ENCODE measurements at regions not wholly inside any gene's neighbourhood (a gene's known extent, or its start where the extent isn't known, plus 50 kb on each side); places are given as distances from the start of the nearest gene placed in this dataset.

DNA sequence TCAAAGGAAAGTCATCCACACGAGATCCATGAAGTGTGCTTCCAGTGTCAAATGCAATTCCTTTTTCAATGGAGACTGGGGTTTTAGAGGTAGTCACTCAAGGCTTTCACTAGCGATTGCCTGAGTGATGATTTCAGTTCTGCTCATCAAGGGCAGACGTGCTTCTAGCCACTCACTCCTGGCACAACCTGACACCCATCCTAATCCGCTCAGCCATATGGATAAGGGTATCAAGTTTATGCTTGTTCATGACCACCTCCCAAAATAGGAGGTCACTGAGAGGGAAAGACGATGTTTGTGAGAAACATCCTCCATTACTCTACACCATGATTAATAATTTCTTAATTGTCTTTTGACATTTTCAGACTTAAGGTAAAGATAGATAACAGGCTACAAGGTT lies 91.3 kb upstream of the HEY2 start:
- H3K9me3 Mint-ChIP-seq = no peaks in the 10 kb centered on the region
- no peaks in the 10 kb centered on the region for H3K9me3 ChIP-seq (ENCODE audit: control insufficient read depth in 1 of 2, insufficient read depth in 1 of 2, low read length in 2 of 2)
- H3K4me3 Mint-ChIP-seq = no peak overlapping the region
- no peak overlapping the region for H3K27ac Mint-ChIP-seq
- no peak for DNase-seq
- H3K4me3 ChIP-seq (ENCODE audit: low read length) = no peak overlapping the region
- no peaks in the 10 kb centered on the region for H3K4me1 Mint-ChIP-seq (ENCODE audit: low read depth)
- no peaks in the 10 kb centered on the region for H3K36me3 Mint-ChIP-seq (ENCODE audit: low read depth)
- peaks cover 17% of the 10 kb centered on the region for H3K27me3 Mint-ChIP-seq
- H3K4me1 ChIP-seq (ENCODE audit: insufficient read depth, low read length) = no peaks in the 10 kb centered on the region
- no peaks in the 10 kb centered on the region for H3K36me3 ChIP-seq (ENCODE audit: insufficient read depth, low read length)
- POLR2A ChIA-PET = no interaction called here
- no peaks in the 10 kb centered on the region for H3K27me3 ChIP-seq (ENCODE audit: control insufficient read depth in 1 of 2, insufficient read depth in 2 of 2, low read length in 2 of 2)
- no peak for ATAC-seq (ENCODE audit: poor library complexity)
- no peak overlapping the region for H3K27ac ChIP-seq (ENCODE audit: low read depth in 1 of 2, low read length in 2 of 2)
- intact Hi-C loops (cut with DNase I, micrococcal nuclease) = no loop called here
- CTCF ChIA-PET = no interaction called here
- TF ChIP-seq, protein P1, sequence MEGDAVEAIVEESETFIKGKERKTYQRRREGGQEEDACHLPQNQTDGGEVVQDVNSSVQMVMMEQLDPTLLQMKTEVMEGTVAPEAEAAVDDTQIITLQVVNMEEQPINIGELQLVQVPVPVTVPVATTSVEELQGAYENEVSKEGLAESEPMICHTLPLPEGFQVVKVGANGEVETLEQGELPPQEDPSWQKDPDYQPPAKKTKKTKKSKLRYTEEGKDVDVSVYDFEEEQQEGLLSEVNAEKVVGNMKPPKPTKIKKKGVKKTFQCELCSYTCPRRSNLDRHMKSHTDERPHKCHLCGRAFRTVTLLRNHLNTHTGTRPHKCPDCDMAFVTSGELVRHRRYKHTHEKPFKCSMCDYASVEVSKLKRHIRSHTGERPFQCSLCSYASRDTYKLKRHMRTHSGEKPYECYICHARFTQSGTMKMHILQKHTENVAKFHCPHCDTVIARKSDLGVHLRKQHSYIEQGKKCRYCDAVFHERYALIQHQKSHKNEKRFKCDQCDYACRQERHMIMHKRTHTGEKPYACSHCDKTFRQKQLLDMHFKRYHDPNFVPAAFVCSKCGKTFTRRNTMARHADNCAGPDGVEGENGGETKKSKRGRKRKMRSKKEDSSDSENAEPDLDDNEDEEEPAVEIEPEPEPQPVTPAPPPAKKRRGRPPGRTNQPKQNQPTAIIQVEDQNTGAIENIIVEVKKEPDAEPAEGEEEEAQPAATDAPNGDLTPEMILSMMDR (IDR thresholded peaks at IDR 0.05) = no peak

DNA sequence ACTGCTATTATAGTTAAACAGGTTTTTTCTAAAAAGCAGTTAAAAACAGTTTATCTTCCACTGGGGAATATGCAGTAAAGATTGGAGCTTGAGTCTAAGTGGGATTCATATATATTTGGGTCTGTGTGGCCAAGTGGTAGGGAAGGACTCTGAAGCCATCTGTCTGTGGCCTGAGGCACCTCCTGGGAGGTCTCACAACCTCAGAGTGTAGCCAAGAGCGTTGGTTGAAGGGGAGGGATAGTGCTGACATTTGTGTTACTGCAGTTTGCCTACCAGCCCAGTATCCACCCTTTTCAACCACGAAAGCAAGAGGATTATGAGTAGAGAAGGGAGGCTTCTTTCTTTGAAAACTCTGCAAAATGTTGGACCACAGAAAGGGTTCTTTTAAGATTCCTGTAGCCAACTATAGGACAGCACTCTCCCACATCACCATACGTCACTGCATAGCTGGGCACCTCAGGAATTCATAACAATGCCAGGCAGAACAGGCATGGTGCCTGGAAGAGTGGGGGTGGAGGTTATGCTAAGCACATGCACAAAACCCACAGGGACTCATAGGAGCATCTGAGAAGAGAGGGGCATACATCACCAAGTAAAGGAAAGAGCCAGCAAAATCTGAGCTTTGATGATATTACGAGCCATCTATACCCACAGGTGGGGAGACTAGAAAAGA lies 90.5 kb upstream of the HEY2 start:
- peaks cover 20% of the 10 kb centered on the region for H3K27me3 Mint-ChIP-seq
- intact Hi-C loops (cut with DNase I, micrococcal nuclease) = no loop called here
- Histone ChIP-seq H3K27me3 (ENCODE audit: control insufficient read depth in 1 of 2, insufficient read depth in 2 of 2, low read length in 2 of 2) (no peaks in the 10 kb centered on the region), H3K9me3 (ENCODE audit: control insufficient read depth in 1 of 2, insufficient read depth in 1 of 2, low read length in 2 of 2) (no peaks in the 10 kb centered on the region), H3K36me3 (ENCODE audit: insufficient read depth, low read length) (no peaks in the 10 kb centered on the region), H3K4me3 (ENCODE audit: low read length) (no peak overlapping the region), H3K4me1 (ENCODE audit: insufficient read depth, low read length) (no peaks in the 10 kb centered on the region), H3K27ac (ENCODE audit: low read depth in 1 of 2, low read length in 2 of 2) (no peak overlapping the region)
- no peaks in the 10 kb centered on the region for H3K36me3 Mint-ChIP-seq (ENCODE audit: low read depth)
- no peak overlapping the region for H3K4me3 Mint-ChIP-seq
- no peaks in the 10 kb centered on the region for H3K4me1 Mint-ChIP-seq (ENCODE audit: low read depth)
- H3K9me3 Mint-ChIP-seq = no peaks in the 10 kb centered on the region
- CTCF ChIA-PET = no interaction called here
- H3K27ac Mint-ChIP-seq = no peak overlapping the region
- TF ChIP-seq, protein P1 (IDR thresholded peaks at IDR 0.05) = no peak
- ATAC-seq (ENCODE audit: poor library complexity) (no peak), DNase-seq (no peak)
- POLR2A ChIA-PET = no interaction called here

DNA sequence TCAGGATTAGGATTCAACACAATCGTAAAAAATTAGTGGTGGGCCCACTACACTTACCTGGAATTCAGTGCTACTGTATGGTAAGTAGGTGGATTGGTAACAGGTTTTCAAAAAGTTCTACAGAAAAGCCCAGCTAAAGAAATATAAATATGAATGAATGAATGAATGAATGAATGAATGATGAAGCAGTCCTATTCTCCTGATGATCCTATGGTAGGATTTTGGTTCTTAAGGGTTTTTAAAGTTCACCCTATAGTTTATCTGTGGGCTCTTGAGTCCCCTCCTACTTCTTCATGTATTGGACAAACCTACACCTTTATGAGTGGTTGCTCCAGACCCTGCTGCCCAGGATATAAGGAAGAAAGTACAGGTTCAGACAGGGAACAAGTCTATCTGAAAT lies 89.5 kb upstream of the HEY2 start:
- ChIA-PET CTCF (no interaction called here), POLR2A (no interaction called here)
- ATAC-seq (ENCODE audit: poor library complexity) (no peak), DNase-seq (no peak)
- Histone ChIP-seq H3K36me3 (ENCODE audit: insufficient read depth, low read length) (no peaks in the 10 kb centered on the region), H3K9me3 (ENCODE audit: control insufficient read depth in 1 of 2, insufficient read depth in 1 of 2, low read length in 2 of 2) (no peaks in the 10 kb centered on the region), H3K27me3 (ENCODE audit: control insufficient read depth in 1 of 2, insufficient read depth in 2 of 2, low read length in 2 of 2) (no peaks in the 10 kb centered on the region), H3K27ac (ENCODE audit: low read depth in 1 of 2, low read length in 2 of 2) (no peak overlapping the region), H3K4me3 (ENCODE audit: low read length) (no peak overlapping the region), H3K4me1 (ENCODE audit: insufficient read depth, low read length) (no peaks in the 10 kb centered on the region)
- no peaks in the 10 kb centered on the region for H3K36me3 Mint-ChIP-seq (ENCODE audit: low read depth)
- no peaks in the 10 kb centered on the region for H3K9me3 Mint-ChIP-seq
- TF ChIP-seq, protein P1 (IDR thresholded peaks at IDR 0.05) = no peak
- H3K27me3 Mint-ChIP-seq = peaks cover 28% of the 10 kb centered on the region
- H3K27ac Mint-ChIP-seq = no peak overlapping the region
- H3K4me1 Mint-ChIP-seq (ENCODE audit: low read depth) = no peaks in the 10 kb centered on the region
- intact Hi-C loops (cut with DNase I, micrococcal nuclease) = no loop called here
- no peak overlapping the region for H3K4me3 Mint-ChIP-seq
